Neural progenitor cell (in vitro differentiated cells): ENCODE measurements at regions not wholly inside any gene's neighbourhood (a gene's known extent, or its start where the extent isn't known, plus 50 kb on each side); places are given as distances from the start of the nearest gene placed in this dataset.

ENCODE experiments used
- DNase-seq: peaks from one replicate; pipeline ENCODE4 v3.0.0-alpha.2; 2016; ENCODE audit warnings: low spot score
- H2AFZ ChIP-seq: fragments of 200-600 bp; sonication (generic); replicated peaks from 2 replicates; pipeline ENCODE4 v1.6.1; 2016; ENCODE audit warnings: antibody characterized with exemption
- H3F3A ChIP-seq: fragments of 200-600 bp; sonication (generic); 2 replicates; pipeline ENCODE4 v1.6.1; 2016; ENCODE audit warnings: antibody characterized with exemption, low read depth
- H3K27ac ChIP-seq: fragments of 200-600 bp; sonication (generic); 2 replicates; pipeline ENCODE4 v1.5.1; 2016; ENCODE audit warnings: mild to moderate bottlenecking
- H3K27me3 ChIP-seq: fragments of 200-600 bp; sonication (generic); 2 replicates; pipeline ENCODE4 v1.6.1; 2016; ENCODE audit warnings: mild to moderate bottlenecking, moderate library complexity
- H3K36me3 ChIP-seq: fragments of 200-600 bp; sonication (generic); 2 replicates; pipeline ENCODE4 v1.5.1; 2016
- H3K4me1 ChIP-seq: fragments of 200-600 bp; sonication (generic); 2 replicates; pipeline ENCODE4 v1.6.1; 2016; ENCODE audit warnings: mixed run types
- H3K4me2 ChIP-seq: fragments of 200-600 bp; sonication (generic); 2 replicates; pipeline ENCODE4 v1.6.1; 2016
- H3K4me3 ChIP-seq: fragments of 200-600 bp; sonication (generic); 2 replicates; pipeline ENCODE4 v1.5.1; 2016
- H3K79me2 ChIP-seq: fragments of 200-600 bp; sonication (generic); 2 replicates; pipeline ENCODE4 v1.6.1; 2016; ENCODE audit warnings: low read depth
- H3K9ac ChIP-seq: fragments of 200-600 bp; sonication (generic); 2 replicates; pipeline ENCODE4 v1.6.1; 2016
- H3K9me3 ChIP-seq: fragments of 200-600 bp; sonication (generic); 2 replicates; pipeline ENCODE4 v1.5.1; 2016; ENCODE audit warnings: low read depth
- H4K20me1 ChIP-seq: fragments of 200-600 bp; sonication (generic); 2 replicates; pipeline ENCODE4 v1.6.1; 2016; ENCODE audit warnings: low read depth
- H3K27ac Mint-ChIP-seq: 3 replicates; pipeline ENCODE4 v1.8.0; 2021; ENCODE audit warnings: mixed read lengths
- H3K27me3 Mint-ChIP-seq: 2 replicates; pipeline ENCODE4 v1.8.0; 2022; ENCODE audit warnings: low read depth, mild to moderate bottlenecking, inconsistent platforms, moderate library complexity, mixed read lengths; ENCODE audit not compliant: insufficient read depth
- H3K36me3 Mint-ChIP-seq: 3 replicates; pipeline ENCODE4 v1.8.0; 2021; ENCODE audit warnings: mixed read lengths
- H3K4me1 Mint-ChIP-seq: 3 replicates; pipeline ENCODE4 v1.8.0; 2021; ENCODE audit warnings: mixed read lengths
- H3K4me3 Mint-ChIP-seq: 3 replicates; pipeline ENCODE4 v1.8.0; 2021; ENCODE audit warnings: mild to moderate bottlenecking, moderate library complexity, mixed read lengths
- H3K9me3 Mint-ChIP-seq: 3 replicates; pipeline ENCODE4 v1.8.0; 2020; ENCODE audit warnings: mixed read lengths
- CTCF ChIP-seq: fragments of 200-600 bp; sonication (generic); IDR thresholded peaks from 2 replicates; pipeline ENCODE4 v1.5.1; 2017; ENCODE audit warnings: antibody characterized with exemption, mild to moderate bottlenecking
- EZH2 ChIP-seq: fragments of 200-600 bp; sonication (generic); IDR thresholded peaks from 2 replicates; pipeline ENCODE4 v1.6.1; 2017; ENCODE audit warnings: antibody characterized with exemption, mild to moderate bottlenecking, moderate library complexity
- EZH2phosphoT487 ChIP-seq: fragments of 200-600 bp; sonication (generic); IDR thresholded peaks from 2 replicates; pipeline ENCODE4 v1.6.1; 2017; ENCODE audit warnings: antibody characterized with exemption

- no peak overlapping the region for H3K4me2 ChIP-seq
- H3K27ac Mint-ChIP-seq: no peak overlapping the region
- H3F3A ChIP-seq: no peaks in the 10 kb centered on the region
- H3K4me3 ChIP-seq: no peak overlapping the region
- H3K4me1 Mint-ChIP-seq: peaks cover 3% of the 10 kb centered on the region
- no peak overlapping the region for H3K27ac ChIP-seq
- no peaks in the 10 kb centered on the region for H3K27me3 ChIP-seq
- no peak overlapping the region for H3K4me3 Mint-ChIP-seq
- H3K36me3 Mint-ChIP-seq: no peaks in the 10 kb centered on the region
- H3K9ac ChIP-seq: no peak overlapping the region
- DNase-seq: no peak
- H3K36me3 ChIP-seq: no peaks in the 10 kb centered on the region
- no peaks in the 10 kb centered on the region for H3K27me3 Mint-ChIP-seq
- H3K79me2 ChIP-seq: no peaks in the 10 kb centered on the region
- TF ChIP-seq EZH2phosphoT487 (no peak), CTCF (no peak), EZH2 (no peak)
- no peaks in the 10 kb centered on the region for H3K4me1 ChIP-seq
- H2AFZ ChIP-seq: no peak overlapping the region
- H4K20me1 ChIP-seq: no peaks in the 10 kb centered on the region
- H3K9me3 ChIP-seq: no peaks in the 10 kb centered on the region
- peaks cover 4% of the 10 kb centered on the region for H3K9me3 Mint-ChIP-seq
These were observed 580.8 kb upstream of the AMOT start for GRCh38 chrX:113421432-113421831.

GRCh38 chrX:113412106-113412505 is 571.5 kb upstream of the AMOT start:
- H3K27ac ChIP-seq: no peak overlapping the region
- H2AFZ ChIP-seq: no peak overlapping the region
- H3K4me2 ChIP-seq: no peak overlapping the region
- no peak overlapping the region for H3K4me3 ChIP-seq
- Mint-ChIP-seq H3K4me3 (no peak overlapping the region), H3K27ac (no peak overlapping the region), H3K27me3 (peaks cover 2% of the 10 kb centered on the region), H3K9me3 (peaks cover 2% of the 10 kb centered on the region), H3K36me3 (no peaks in the 10 kb centered on the region), H3K4me1 (no peaks in the 10 kb centered on the region)
- no peaks in the 10 kb centered on the region for H3K27me3 ChIP-seq
- no peak for TF ChIP-seq EZH2
- TF ChIP-seq CTCF: no peak
- no peak for TF ChIP-seq EZH2phosphoT487
- no peaks in the 10 kb centered on the region for H3K4me1 ChIP-seq
- H3F3A ChIP-seq: no peaks in the 10 kb centered on the region
- no peaks in the 10 kb centered on the region for H3K36me3 ChIP-seq
- H3K79me2 ChIP-seq: no peaks in the 10 kb centered on the region
- H4K20me1 ChIP-seq: no peaks in the 10 kb centered on the region
- no peak for DNase-seq
- no peak overlapping the region for H3K9ac ChIP-seq
- H3K9me3 ChIP-seq: no peaks in the 10 kb centered on the region

GRCh38 chrX:113408843-113409242 is 568.2 kb upstream of the AMOT start:
- peaks cover under 1% of the 10 kb centered on the region for H3K27me3 Mint-ChIP-seq
- Histone ChIP-seq H3K27ac (no peak overlapping the region), H3F3A (no peaks in the 10 kb centered on the region), H3K27me3 (no peaks in the 10 kb centered on the region), H3K4me3 (no peak overlapping the region), H4K20me1 (no peaks in the 10 kb centered on the region), H3K79me2 (no peaks in the 10 kb centered on the region), H3K4me1 (no peaks in the 10 kb centered on the region), H3K9me3 (no peaks in the 10 kb centered on the region), H3K9ac (no peak overlapping the region), H3K4me2 (no peak overlapping the region), H3K36me3 (no peaks in the 10 kb centered on the region), H2AFZ (no peak overlapping the region)
- DNase-seq: no peak
- TF ChIP-seq EZH2 (no peak), EZH2phosphoT487 (no peak), CTCF (no peak)
- peaks cover 4% of the 10 kb centered on the region for H3K9me3 Mint-ChIP-seq
- H3K36me3 Mint-ChIP-seq: no peaks in the 10 kb centered on the region
- H3K27ac Mint-ChIP-seq: no peak overlapping the region
- H3K4me1 Mint-ChIP-seq: no peaks in the 10 kb centered on the region
- no peak overlapping the region for H3K4me3 Mint-ChIP-seq
